ENCODE measurements at regions not wholly inside any gene's neighbourhood (a gene's known extent, or its start where the extent isn't known, plus 50 kb on each side); places are given as distances from the start of the nearest gene placed in this dataset.

- TF ChIP-seq REST (IDR thresholded peaks at IDR 0.05): no peak
- no peak for TF ChIP-seq CTCF (IDR thresholded peaks at IDR 0.05)
- no peak for TF ChIP-seq MYC (IDR thresholded peaks at IDR 0.05; ENCODE audit: borderline replicate concordance, low read length)
- no peak for TF ChIP-seq MAX (IDR thresholded peaks at IDR 0.05)
- TF ChIP-seq MAFK (IDR thresholded peaks at IDR 0.05; ENCODE audit: partially characterized antibody): no peak
- no peak for TF ChIP-seq RNF2 (IDR thresholded peaks at IDR 0.05; ENCODE audit: borderline replicate concordance, low read depth)
- TF ChIP-seq TP53 (CRISPR knock-in tag; IDR thresholded peaks at IDR 0.05): no peak
- no peak for TF ChIP-seq BCL3 (IDR thresholded peaks at IDR 0.05)
- TF ChIP-seq EP300 (IDR thresholded peaks at IDR 0.05): no peak
Measured at GRCh38 chr19:31497709-31498108, 148.5 kb upstream of the TSHZ3 start.

All from A549 (cell line).